ENCODE measurements at regions not wholly inside any gene's neighbourhood (a gene's known extent, or its start where the extent isn't known, plus 50 kb on each side); places are given as distances from the start of the nearest gene placed in this dataset.
"Not testable (repeated sequence)": the region's sequence is repeated elsewhere in the genome, so short reads cannot be mapped to it uniquely, and the experiment has no call there.

GRCh38 chr2:182477774-182478173 is 50.9 kb upstream of the PDE1A start:
- DNase-seq (ENCODE audit: low read depth in 4 of 4, low spot score in 3 of 4), result no peak

DNA sequence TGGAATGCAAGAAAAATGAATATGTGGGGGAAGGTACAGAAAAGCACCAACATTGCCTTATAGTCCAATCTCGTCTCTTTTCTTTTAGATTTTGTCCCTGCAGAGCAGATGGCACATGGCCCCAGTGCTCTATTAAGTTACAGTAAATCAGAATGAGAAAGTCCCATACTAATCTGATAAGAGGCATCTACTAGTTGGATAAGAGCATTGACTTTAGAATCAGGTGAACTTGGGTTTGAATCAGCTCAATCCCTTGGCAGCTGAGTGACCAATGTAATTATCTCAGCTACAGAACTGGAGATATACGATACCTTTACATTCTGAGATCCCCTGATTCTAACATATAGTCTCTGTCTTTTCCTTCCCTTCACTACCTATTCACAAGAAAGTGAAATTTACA is 54.8 kb upstream of the PDE1A start:
- no peak for DNase-seq (ENCODE audit: low read depth in 4 of 4, low spot score in 3 of 4)

DNA sequence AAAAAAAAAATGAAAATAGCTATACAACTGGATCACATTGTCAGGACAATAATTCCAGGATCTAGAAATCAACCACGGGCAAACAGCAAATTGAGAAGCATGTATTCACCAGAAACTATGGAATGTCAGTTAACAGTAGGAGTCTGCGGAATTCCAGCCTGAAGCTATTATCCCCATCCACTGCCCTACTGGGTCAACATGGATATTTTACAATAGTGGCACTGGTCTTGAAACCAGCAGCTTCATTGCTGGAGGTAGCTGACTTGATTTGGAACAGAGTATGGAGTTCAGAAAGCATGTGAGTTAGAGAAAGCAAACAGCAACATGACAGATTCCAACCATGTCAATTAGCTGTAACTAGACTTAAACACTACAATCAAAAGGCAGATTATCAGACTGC is 55.7 kb upstream of the PDE1A start:
- DNase-seq (ENCODE audit: low read depth in 4 of 4, low spot score in 3 of 4), result no peak

GRCh38 chr2:182496596-182496995 is 69.8 kb upstream of the PDE1A start:
- DNase-seq (ENCODE audit: low read depth in 4 of 4, low spot score in 3 of 4), result no peak

DNA sequence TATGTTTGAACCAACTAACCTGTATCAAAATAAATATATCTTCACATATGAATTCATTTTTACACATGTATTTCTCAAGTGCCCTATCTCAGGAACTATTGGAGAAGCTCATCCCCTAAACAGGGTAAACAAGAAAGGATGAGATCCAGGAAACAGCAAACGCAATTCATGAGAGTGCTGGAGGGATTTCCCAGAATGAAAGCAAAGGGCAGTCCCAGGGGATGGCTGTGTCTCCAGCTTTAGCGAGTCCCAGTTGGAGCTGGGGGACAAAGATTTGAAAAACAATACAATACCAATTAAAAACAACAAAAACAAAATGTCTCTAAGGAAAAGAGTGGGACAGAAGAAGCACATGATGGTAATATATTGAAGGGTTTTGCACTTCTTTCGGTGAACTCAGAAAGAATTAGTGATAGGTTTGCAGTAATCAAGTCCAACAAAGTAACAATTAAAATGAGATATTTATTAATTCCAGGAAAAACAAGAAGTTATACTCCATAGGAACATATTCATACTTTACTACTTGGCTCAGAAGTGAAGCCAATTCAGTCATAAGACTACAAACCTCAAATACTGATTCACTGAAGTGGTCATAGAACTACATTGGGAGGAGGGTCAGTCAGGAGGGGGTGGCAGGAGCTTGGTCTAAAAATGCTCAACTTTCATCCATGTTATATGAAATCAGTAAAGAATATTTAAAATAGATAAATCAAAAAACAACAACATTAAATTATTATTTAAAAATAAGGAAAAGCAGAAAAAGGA is 73.1 kb upstream of the PDE1A start:
- no peak for DNase-seq (ENCODE audit: low read depth in 4 of 4, low spot score in 3 of 4)

GRCh38 chr2:182503886-182504285 is 77.0 kb upstream of the PDE1A start:
- DNase-seq (ENCODE audit: low read depth in 4 of 4, low spot score in 3 of 4), result no peak

DNA sequence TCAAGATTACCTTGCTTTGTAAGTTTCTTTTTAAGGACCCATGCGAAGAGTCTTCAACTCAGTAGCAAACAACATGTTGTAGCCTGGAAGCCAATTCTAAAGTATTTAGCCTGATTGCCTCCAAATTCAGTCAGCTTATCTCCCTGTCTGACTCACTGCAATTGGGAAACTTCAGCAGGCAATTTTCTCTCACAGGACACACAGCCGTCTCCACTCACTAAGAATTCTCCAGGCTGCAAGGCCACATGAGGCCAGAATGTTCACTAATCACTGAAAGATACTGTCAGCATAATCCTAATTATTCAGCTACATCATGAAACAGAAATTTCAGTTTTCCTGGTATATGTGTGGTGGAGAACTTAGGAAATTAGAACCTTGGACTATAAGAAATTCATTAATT is 78.1 kb upstream of the PDE1A start:
- no peak for DNase-seq (ENCODE audit: low read depth in 4 of 4, low spot score in 3 of 4)

DNA sequence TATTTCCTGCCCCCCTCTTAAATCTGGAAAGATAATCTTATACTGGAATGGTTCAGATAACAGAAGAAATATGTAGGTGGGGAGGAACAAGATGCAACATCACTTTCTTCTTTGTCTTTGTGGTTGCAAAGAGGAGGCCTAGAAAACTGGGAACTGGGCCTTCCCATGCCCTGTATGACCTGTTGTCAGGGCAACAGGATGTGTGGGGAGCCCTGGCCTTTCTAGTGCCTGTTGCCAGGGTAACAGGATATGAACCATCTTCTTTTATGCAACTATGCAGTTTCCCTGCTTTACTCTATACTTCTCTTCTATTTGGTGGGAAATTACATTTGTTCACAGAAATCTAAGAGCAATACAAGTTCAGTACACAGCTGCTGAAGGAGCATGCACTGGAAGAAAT is 79.8 kb upstream of the PDE1A start:
- DNase-seq (ENCODE audit: low read depth in 4 of 4, low spot score in 3 of 4), result no peak

GRCh38 chr2:182508583-182508982 is 81.7 kb upstream of the PDE1A start:
- not testable (repeated sequence) for DNase-seq (ENCODE audit: low read depth in 4 of 4, low spot score in 3 of 4)

DNA sequence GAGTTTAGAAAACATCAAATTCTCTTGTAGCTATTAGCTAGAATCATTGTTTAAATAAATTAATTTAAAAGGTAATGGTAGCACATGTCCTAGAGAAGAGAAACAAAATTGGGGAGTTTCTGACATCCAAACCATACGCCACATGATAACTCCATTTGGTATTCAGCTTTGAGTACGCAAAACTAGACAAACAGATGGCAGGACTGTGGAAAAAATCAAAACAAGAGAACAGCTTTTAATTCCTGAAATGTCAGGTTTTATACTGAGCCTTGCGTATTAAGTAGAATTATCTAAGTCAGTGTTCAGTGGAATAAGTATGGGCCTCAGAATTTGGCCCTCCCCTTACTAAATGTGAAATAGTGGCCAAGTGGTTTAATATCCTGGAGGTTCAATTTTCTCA is 82.4 kb upstream of the PDE1A start:
- no peak for DNase-seq (ENCODE audit: low read depth in 4 of 4, low spot score in 3 of 4)

DNA sequence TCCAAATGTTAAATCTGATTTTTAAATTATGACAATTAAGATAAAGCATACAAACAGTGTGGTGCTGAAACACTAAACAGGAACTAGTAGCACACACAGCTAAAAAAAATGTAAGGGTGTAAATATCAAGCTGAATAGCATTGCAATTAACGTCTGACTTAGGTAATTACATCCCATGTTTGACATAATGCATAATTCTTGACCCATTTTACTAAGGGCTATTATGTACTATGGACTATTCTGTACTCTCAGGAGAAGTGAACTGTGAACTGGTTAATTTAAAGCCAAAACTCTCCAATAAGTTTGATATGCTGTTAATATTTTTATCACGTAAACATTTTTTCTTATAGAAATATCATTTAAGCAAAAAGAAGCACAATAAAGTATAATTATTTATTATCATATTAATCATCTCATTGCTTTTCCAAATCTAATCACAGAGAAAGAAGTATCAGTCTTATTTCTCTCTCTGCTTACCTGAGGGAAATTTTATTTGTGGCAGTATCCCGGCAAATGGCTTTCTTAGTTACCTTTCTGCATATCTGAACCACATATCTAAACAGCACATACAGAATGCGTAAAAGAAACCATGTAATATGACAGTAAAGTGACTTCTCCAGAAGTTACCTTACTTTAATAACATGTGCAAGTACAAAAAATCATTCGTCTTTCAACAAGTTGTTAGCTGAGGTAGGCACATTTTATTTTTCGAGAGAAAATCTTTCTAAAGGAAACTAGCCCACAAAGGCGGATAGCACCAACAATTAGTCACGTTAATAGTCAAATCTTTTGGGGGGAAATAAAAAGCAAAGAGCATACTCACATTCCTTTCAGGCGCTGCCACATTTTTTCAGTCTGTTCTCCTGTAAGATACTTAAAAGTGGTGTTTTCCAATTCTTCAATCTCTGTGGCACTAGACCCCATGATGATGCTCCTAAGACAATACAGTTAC is 94.9 kb upstream of the PDE1A start:
- no peak for DNase-seq (ENCODE audit: low read depth in 4 of 4, low spot score in 3 of 4)

GRCh38 chr2:182522405-182522896 is 95.6 kb upstream of the PDE1A start:
- peak in 2 of 4 donors; percentile 6 to 15 for DNase-seq (ENCODE audit: low read depth in 4 of 4, low spot score in 3 of 4)

DNA sequence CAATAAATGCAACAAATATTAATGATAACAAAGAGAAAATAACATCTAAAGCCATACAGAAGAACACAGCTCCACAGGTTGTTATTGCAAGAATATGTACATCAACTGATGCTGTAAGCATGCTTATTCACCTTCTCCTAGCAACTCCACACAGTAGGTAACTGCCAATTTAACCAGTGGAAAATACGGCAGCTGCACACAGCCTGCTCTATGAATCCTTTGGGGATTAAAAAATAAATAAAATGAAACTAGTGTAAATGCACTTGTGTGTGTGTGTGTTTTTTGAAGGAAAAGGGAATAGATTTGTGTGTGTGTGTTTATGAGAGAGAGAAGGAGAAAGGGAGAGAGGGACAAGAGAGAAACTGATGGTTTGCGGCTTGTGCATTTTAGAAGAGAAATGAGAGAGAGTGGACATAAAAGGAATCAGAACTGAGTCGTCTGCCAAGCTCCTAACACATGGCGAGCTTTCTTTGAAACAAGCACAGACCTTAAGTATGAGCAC is 96.2 kb upstream of the PDE1A start:
- DNase-seq (ENCODE audit: low read depth in 4 of 4, low spot score in 3 of 4), result no peak

- no peak for DNase-seq (ENCODE audit: low read depth in 4 of 4, low spot score in 3 of 4)
These were observed 103.8 kb upstream of the PDE1A start for GRCh38 chr2:182530636-182531035.

- no peak for DNase-seq (ENCODE audit: low read depth in 4 of 4, low spot score in 3 of 4)
These were observed 113.4 kb upstream of the PDE1A start for GRCh38 chr2:182540252-182540651.

- no peak for DNase-seq (ENCODE audit: low read depth in 4 of 4, low spot score in 3 of 4)
These were observed 114.4 kb upstream of the PDE1A start for GRCh38 chr2:182541268-182541667.

DNA sequence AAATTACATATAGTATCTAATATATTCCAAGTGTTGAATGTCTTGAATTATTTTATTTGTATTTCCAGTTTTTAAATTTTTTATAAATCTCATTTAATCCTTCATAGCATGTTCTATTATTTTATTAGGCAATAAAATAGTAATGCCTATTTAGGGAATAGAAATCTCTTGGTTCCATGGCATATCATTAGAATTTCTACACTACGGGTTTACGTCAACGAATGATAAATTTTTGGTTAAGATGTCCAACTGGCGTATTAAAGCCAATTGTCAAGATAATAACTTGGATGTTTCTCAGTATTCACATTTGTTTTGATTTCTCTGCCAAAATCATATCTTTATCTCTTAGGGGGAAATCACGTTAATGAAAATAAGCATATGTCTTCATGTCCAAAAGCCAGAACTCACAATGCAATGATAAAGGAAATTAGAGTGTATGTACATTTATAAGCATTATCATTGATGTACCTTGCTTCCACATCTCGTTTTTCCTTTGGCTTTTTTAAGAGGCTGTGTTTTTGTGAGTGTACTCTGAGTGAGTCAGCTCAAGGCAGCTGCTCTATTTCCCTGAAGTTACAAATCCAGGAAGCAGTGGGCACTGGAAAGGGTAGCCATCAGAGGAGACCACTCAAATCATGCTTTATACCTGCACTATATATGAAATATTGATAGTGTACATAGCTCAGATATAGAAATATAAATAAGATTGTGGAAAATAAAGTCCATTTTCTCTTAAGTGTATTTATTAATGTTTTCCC is 115.8 kb upstream of the PDE1A start:
- no peak for DNase-seq (ENCODE audit: low read depth in 4 of 4, low spot score in 3 of 4)

- no peak for DNase-seq (ENCODE audit: low read depth in 4 of 4, low spot score in 3 of 4)
These were observed 117.1 kb upstream of the PDE1A start for GRCh38 chr2:182543741-182544525.

DNA sequence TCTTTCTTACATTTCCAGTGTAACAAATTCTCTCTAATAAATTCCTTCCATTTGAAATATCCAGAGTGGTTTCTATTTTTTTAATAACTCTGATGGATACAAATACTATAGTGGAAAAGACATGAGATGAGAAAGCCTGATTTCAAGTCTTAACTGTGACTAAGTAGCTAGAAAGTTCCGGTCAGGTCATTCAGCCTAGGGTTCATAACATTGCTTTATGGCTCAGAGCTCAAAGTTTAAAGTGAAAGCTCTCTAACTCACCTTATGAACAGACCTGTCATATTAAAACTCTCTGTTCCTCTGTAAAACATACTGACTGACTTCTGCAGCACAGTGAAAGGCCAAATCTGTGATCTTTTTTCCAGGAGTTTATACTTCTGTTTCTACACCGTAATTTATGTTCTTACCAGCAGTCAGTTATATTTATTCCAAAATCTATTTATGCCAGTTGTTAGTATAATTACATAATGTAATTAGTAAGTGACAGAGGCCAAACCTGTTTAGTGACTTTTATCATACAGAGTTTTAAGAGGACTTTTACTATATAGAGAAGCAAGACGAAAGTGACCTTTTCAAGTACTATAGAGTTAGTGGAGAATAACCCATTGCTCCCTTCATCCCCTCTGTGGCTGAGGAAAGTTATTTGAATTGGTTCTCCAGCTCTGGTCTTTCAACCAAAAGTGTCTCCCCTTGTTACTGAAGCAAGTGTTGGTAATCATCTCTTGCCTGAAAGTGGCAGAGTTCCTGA is 118.8 kb upstream of the PDE1A start:
- DNase-seq (ENCODE audit: low read depth in 4 of 4, low spot score in 3 of 4), result no peak

Measured in left renal pelvis (tissue), 4 donors.